DOHH2 (cell line): ENCODE measurements at regions not wholly inside any gene's neighbourhood (a gene's known extent, or its start where the extent isn't known, plus 50 kb on each side); places are given as distances from the start of the nearest gene placed in this dataset.

Source experiments
- H3F3A ChIP-seq: fragments of 200-600 bp; sonication (generic), shearing (Covaris generic); 2 replicates; pipeline ENCODE4 v1.6.0; 2016; ENCODE audit warnings: antibody characterized with exemption, mild to moderate bottlenecking; ENCODE audit not compliant: control insufficient read depth, insufficient read depth
- H3K27ac ChIP-seq: fragments of 200-600 bp; sonication (generic); 2 replicates; pipeline ENCODE4 v1.5.1; 2014; ENCODE audit warnings: low read depth, mild to moderate bottlenecking, low read length, moderate library complexity
- H3K27me3 ChIP-seq: fragments of 200-600 bp; sonication (generic); 2 replicates; pipeline ENCODE4 v1.6.1; 2014; ENCODE audit warnings: mild to moderate bottlenecking, low read length, mixed read lengths; ENCODE audit not compliant: control insufficient read depth
- H3K36me3 ChIP-seq: fragments of 200-600 bp; sonication (generic); 2 replicates; pipeline ENCODE4 v1.6.1; 2014; ENCODE audit warnings: mild to moderate bottlenecking, low read length, moderate library complexity, mixed read lengths; ENCODE audit not compliant: control insufficient read depth
- H3K4me1 ChIP-seq: fragments of 200-600 bp; sonication (generic); 2 replicates; pipeline ENCODE4 v1.6.1; 2014; ENCODE audit warnings: mild to moderate bottlenecking, low read length, mixed read lengths; ENCODE audit not compliant: control insufficient read depth
- H3K4me2 ChIP-seq: fragments of 200-600 bp; sonication (generic); 2 replicates; pipeline ENCODE4 v1.6.0; 2014; ENCODE audit warnings: mild to moderate bottlenecking, low read length, moderate library complexity
- H3K4me3 ChIP-seq: fragments of 200-600 bp; sonication (generic); 2 replicates; pipeline ENCODE4 v1.5.1; 2014; ENCODE audit warnings: mild to moderate bottlenecking, low read length, mixed read lengths
- H3K79me2 ChIP-seq: fragments of 200-600 bp; sonication (generic); 2 replicates; pipeline ENCODE4 v1.6.1; 2014; ENCODE audit warnings: mild to moderate bottlenecking, low read length, mixed read lengths; ENCODE audit not compliant: control insufficient read depth
- H3K9me2 ChIP-seq: fragments of 200-600 bp; sonication (generic); replicated peaks from 2 replicates; pipeline ENCODE4 v1.6.1; 2014; ENCODE audit warnings: mild to moderate bottlenecking, low read length, mixed read lengths; ENCODE audit not compliant: control insufficient read depth
- H3K9me3 ChIP-seq: fragments of 200-600 bp; sonication (generic); 2 replicates; pipeline ENCODE4 v1.6.1; 2014; ENCODE audit warnings: antibody characterized with exemption, low read length, mixed read lengths; ENCODE audit not compliant: control insufficient read depth, insufficient read depth
- H4K20me1 ChIP-seq: fragments of 200-600 bp; sonication (generic); 2 replicates; pipeline ENCODE4 v1.6.0; 2014; ENCODE audit warnings: low read depth, mild to moderate bottlenecking, antibody characterized with exemption, low read length, moderate library complexity; ENCODE audit not compliant: control insufficient read depth, insufficient read depth
- EZH2phosphoT487 ChIP-seq: fragments of 200-600 bp; sonication (generic); IDR thresholded peaks from 2 replicates; pipeline ENCODE4 v1.6.1; 2017; ENCODE audit warnings: borderline replicate concordance, mild to moderate bottlenecking, antibody characterized with exemption, low read length, moderate library complexity, mixed read lengths
- TF ChIP-seq, protein P1 (sequence below): fragments of 200-600 bp; sonication (generic); IDR thresholded peaks from one replicate; pipeline ENCODE4 v1.5.1; 2014; ENCODE audit warnings: antibody characterized with exemption, mild to moderate bottlenecking, low read depth, low read length; ENCODE audit not compliant: poor library complexity, severe bottlenecking

DNA sequence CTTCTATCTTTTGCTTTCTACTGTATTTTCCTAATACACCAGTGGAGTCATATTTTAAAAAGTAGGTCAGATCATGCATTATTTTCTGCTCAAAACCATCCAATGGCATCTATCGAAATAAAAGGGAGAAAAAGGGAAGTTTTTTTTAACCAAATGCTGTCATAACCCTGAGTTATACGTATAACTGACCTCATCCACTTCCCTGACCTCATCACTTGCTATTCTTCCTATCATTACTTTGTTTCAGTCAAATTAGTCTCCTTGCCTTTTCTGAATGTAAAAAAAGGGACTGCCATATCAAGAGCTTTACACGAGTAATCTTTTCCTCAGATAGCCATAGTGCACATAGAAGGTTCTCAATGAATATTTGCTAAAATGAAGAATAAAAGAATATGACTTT lies 1383.6 kb downstream of the ZPLD1 start:
- TF ChIP-seq, protein P1, sequence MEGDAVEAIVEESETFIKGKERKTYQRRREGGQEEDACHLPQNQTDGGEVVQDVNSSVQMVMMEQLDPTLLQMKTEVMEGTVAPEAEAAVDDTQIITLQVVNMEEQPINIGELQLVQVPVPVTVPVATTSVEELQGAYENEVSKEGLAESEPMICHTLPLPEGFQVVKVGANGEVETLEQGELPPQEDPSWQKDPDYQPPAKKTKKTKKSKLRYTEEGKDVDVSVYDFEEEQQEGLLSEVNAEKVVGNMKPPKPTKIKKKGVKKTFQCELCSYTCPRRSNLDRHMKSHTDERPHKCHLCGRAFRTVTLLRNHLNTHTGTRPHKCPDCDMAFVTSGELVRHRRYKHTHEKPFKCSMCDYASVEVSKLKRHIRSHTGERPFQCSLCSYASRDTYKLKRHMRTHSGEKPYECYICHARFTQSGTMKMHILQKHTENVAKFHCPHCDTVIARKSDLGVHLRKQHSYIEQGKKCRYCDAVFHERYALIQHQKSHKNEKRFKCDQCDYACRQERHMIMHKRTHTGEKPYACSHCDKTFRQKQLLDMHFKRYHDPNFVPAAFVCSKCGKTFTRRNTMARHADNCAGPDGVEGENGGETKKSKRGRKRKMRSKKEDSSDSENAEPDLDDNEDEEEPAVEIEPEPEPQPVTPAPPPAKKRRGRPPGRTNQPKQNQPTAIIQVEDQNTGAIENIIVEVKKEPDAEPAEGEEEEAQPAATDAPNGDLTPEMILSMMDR: no peak
- TF ChIP-seq EZH2phosphoT487: no peak
- H3K4me2 ChIP-seq: no peak overlapping the region

DNA sequence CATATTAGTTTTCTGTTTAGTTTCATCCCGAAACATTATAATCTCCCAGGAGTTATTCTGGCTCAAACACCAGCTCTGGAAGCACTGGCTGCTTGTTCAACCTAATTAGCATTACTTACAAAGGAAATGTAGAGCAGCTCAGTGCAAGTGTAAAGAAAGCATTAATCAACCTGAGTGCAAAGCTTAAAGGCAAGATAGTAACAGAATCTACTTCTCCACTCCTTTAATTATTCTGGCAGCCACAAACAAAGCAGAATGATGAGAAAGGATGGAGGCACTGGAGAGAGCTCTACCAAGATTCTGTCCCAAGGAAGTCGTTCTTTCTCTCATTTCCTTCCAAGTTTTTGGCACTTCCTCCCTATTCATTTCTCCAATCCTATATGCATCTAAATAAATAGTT lies 1384.0 kb downstream of the ZPLD1 start:
- H3K4me1 ChIP-seq: no peaks in the 10 kb centered on the region
- no peaks in the 10 kb centered on the region for H3K27me3 ChIP-seq
- H4K20me1 ChIP-seq: no peaks in the 10 kb centered on the region
- H3K27ac ChIP-seq: no peak overlapping the region
- no peaks in the 10 kb centered on the region for H3K36me3 ChIP-seq
- no peak overlapping the region for H3K4me3 ChIP-seq
- TF ChIP-seq, protein P1: no peak
- TF ChIP-seq EZH2phosphoT487: no peak
- H3K4me2 ChIP-seq: no peak overlapping the region
- H3K79me2 ChIP-seq: no peaks in the 10 kb centered on the region
- no peaks in the 10 kb centered on the region for H3K9me3 ChIP-seq
- no peaks in the 10 kb centered on the region for H3F3A ChIP-seq
- no peaks in the 10 kb centered on the region for H3K9me2 ChIP-seq

More for the DNA sequence above, 1383.6 kb downstream of the ZPLD1 start:
- H3F3A ChIP-seq: no peaks in the 10 kb centered on the region
- no peaks in the 10 kb centered on the region for H3K27me3 ChIP-seq
- no peaks in the 10 kb centered on the region for H3K9me3 ChIP-seq
- no peaks in the 10 kb centered on the region for H3K4me1 ChIP-seq
- H4K20me1 ChIP-seq: no peaks in the 10 kb centered on the region
- no peaks in the 10 kb centered on the region for H3K79me2 ChIP-seq
- no peaks in the 10 kb centered on the region for H3K9me2 ChIP-seq
- no peaks in the 10 kb centered on the region for H3K36me3 ChIP-seq
- no peak overlapping the region for H3K4me3 ChIP-seq
- H3K27ac ChIP-seq: no peak overlapping the region

DNA sequence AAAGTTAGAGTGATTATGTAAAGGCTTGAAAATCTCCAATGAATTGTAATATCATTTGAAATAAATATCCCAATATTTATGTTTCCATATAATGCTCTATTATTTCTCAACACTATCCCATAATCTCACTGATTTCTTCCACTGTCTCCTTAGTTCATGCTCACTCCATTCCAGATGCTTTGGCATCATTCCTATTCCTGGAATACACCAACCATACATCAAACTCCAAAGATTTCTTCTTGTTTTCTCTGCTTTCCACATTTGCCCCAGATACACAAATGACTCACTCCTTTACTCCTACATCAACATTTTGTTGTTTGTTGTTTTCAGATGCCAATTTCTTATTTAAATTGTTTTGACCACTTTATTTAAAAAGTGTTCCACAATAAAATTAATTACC lies 1390.8 kb downstream of the ZPLD1 start:
- Histone ChIP-seq H3K4me3 (no peak overlapping the region), H3K4me2 (no peak overlapping the region), H4K20me1 (no peaks in the 10 kb centered on the region), H3K4me1 (no peaks in the 10 kb centered on the region), H3F3A (no peaks in the 10 kb centered on the region), H3K9me2 (no peaks in the 10 kb centered on the region), H3K27ac (no peak overlapping the region), H3K36me3 (no peaks in the 10 kb centered on the region), H3K9me3 (no peaks in the 10 kb centered on the region), H3K79me2 (no peaks in the 10 kb centered on the region), H3K27me3 (no peaks in the 10 kb centered on the region)
- no peak for TF ChIP-seq EZH2phosphoT487
- TF ChIP-seq, protein P1: no peak
